ENCODE measurements at regions not wholly inside any gene's neighbourhood (a gene's known extent, or its start where the extent isn't known, plus 50 kb on each side); places are given as distances from the start of the nearest gene placed in this dataset.

GRCh38 chr7:55657654-55658053, 85.4 kb upstream of the VOPP1 start:
- intact Hi-C loops (cut with DNase I), result no loop called here
- 42% methylated on average over 3 of the region's 4 CpGs for WGBS (ENCODE audit: insufficient coverage, low coverage, low lambda C conversion rate, missing lambda C conversion rate)
- H3K9me3 ChIP-seq, result no peaks in the 10 kb centered on the region

GRCh38 chr7:55651057-55651456, 78.8 kb upstream of the VOPP1 start:
- Histone ChIP-seq H3K36me3 (no peaks in the 10 kb centered on the region), H3K27ac (no peak overlapping the region), H3K27me3 (no peaks in the 10 kb centered on the region), H3K4me1 (no peaks in the 10 kb centered on the region), H3K4me3 (no peak overlapping the region), H3K9me3 (no peaks in the 10 kb centered on the region)
- no CpG with 5 or more reads among the region's 2 CpGs for WGBS (ENCODE audit: insufficient coverage, low coverage, low lambda C conversion rate, missing lambda C conversion rate)
- DNase-seq, result no peak
- TF ChIP-seq POLR2A (IDR thresholded peaks at IDR 0.05) (no peak), CTCF (IDR thresholded peaks at IDR 0.05) (no peak)
- intact Hi-C loops (cut with DNase I), result no loop called here
- no peak for ATAC-seq

More at GRCh38 chr7:55657654-55658053, 85.4 kb upstream of the VOPP1 start:
- H3K27me3 ChIP-seq, result no peaks in the 10 kb centered on the region
- TF ChIP-seq POLR2A (IDR thresholded peaks at IDR 0.05) (no peak), CTCF (IDR thresholded peaks at IDR 0.05) (no peak)
- H3K4me1 ChIP-seq, result no peaks in the 10 kb centered on the region
- ATAC-seq (no peak), DNase-seq (no peak)
- no peaks in the 10 kb centered on the region for H3K36me3 ChIP-seq
- no peak overlapping the region for H3K27ac ChIP-seq
- H3K4me3 ChIP-seq, result no peak overlapping the region

- H3K4me3 ChIP-seq, result no peak overlapping the region
- no peaks in the 10 kb centered on the region for H3K9me3 ChIP-seq
- 87% methylated on average over 4 of the region's 4 CpGs for WGBS (ENCODE audit: insufficient coverage, low coverage, low lambda C conversion rate, missing lambda C conversion rate)
- H3K4me1 ChIP-seq, result no peaks in the 10 kb centered on the region
- TF ChIP-seq CTCF (IDR thresholded peaks at IDR 0.05) (no peak), POLR2A (IDR thresholded peaks at IDR 0.05) (no peak)
- no peak overlapping the region for H3K27ac ChIP-seq
- DNase-seq, result no peak
- H3K36me3 ChIP-seq, result no peaks in the 10 kb centered on the region
- no peaks in the 10 kb centered on the region for H3K27me3 ChIP-seq
- ATAC-seq, result no peak
- intact Hi-C loops (cut with DNase I), result no loop called here
Measured at GRCh38 chr7:55649238-55649637, 76.9 kb upstream of the VOPP1 start.

GRCh38 chr7:55644567-55644966, 72.3 kb upstream of the VOPP1 start:
- TF ChIP-seq CTCF (IDR thresholded peaks at IDR 0.05) (no peak), POLR2A (IDR thresholded peaks at IDR 0.05) (no peak)
- ATAC-seq, result no peak

GRCh38 chr7:55642266-55642665, 70.0 kb upstream of the VOPP1 start:
- DNase-seq, result no peak
- no peak for TF ChIP-seq POLR2A (IDR thresholded peaks at IDR 0.05)
- TF ChIP-seq CTCF (IDR thresholded peaks at IDR 0.05), result no peak
- no peak overlapping the region for H3K27ac ChIP-seq
- no peaks in the 10 kb centered on the region for H3K4me1 ChIP-seq
- no peaks in the 10 kb centered on the region for H3K27me3 ChIP-seq
- no peak for ATAC-seq
- H3K36me3 ChIP-seq, result no peaks in the 10 kb centered on the region
- H3K4me3 ChIP-seq, result no peak overlapping the region
- H3K9me3 ChIP-seq, result no peaks in the 10 kb centered on the region
- intact Hi-C loops (cut with DNase I), result no loop called here

More at GRCh38 chr7:55644567-55644966, 72.3 kb upstream of the VOPP1 start:
- Histone ChIP-seq H3K27me3 (no peaks in the 10 kb centered on the region), H3K4me3 (no peak overlapping the region), H3K27ac (no peak overlapping the region), H3K9me3 (no peaks in the 10 kb centered on the region), H3K36me3 (no peaks in the 10 kb centered on the region), H3K4me1 (no peaks in the 10 kb centered on the region)
- 39% methylated on average over 3 of the region's 3 CpGs for WGBS (ENCODE audit: insufficient coverage, low coverage, low lambda C conversion rate, missing lambda C conversion rate)
- intact Hi-C loops (cut with DNase I), result no loop called here
- no peak for DNase-seq

Measured in right lobe of liver (tissue), 6 donors.